ENCODE measurements at regions not wholly inside any gene's neighbourhood (a gene's known extent, or its start where the extent isn't known, plus 50 kb on each side); places are given as distances from the start of the nearest gene placed in this dataset.

DNA sequence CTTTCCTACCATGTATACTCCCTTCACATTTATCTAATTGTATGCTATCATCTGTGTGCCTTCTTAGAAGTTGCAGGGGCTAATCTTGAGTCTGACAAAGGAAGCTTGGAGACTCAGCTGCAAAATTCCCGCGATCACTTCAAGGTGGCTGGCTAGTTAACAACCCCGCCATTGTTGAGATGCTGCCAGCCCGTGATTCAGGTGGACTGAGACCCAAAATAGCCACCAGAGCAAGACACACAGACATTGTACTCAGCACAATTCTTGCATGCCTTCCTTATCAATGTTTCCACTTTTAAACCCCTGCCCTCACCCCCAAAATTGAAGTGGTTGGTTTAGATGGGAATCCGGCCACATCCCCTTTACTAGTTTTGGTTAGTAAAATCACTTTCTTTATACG lies 225.8 kb upstream of the ZNF717 start:
- DNase-seq = no peak

DNA sequence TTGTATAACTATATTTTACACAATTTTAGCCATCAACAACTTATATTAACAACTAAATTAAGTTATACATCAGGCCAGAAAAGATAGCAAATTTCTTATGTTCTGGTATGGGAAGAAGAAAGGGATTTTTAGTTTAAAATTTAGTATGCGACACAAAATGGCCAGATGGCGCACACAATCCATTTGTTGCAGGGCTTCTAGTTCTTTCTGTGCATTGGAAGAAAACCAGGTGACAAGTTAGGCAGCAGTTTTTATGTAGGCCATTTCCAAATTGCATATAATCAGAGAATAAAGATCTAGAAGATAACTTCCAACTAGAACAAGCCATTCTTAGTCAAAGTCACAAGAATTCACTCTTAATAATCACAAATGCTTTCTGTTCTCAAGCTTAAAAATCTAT lies 230.1 kb upstream of the ZNF717 start:
- DNase-seq = no peak

DNA sequence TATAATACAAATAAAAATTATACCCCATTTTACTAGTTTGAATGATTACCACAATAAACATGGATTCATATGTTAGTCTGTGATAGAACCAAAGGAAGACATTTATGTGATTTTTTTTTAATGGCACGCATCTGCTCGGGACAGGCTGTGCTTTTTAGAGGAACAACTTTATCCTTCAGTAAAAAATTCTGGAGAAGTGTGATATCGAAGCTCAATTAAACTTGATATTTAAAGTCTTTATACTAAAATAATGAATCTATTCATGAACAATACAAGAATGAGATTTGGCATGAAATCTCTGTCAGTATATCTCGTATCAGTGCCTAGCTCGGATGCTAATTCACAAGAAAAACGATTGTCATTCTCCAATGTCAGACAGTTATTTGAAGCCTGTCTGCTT lies 230.8 kb upstream of the ZNF717 start:
- no peak for DNase-seq

DNA sequence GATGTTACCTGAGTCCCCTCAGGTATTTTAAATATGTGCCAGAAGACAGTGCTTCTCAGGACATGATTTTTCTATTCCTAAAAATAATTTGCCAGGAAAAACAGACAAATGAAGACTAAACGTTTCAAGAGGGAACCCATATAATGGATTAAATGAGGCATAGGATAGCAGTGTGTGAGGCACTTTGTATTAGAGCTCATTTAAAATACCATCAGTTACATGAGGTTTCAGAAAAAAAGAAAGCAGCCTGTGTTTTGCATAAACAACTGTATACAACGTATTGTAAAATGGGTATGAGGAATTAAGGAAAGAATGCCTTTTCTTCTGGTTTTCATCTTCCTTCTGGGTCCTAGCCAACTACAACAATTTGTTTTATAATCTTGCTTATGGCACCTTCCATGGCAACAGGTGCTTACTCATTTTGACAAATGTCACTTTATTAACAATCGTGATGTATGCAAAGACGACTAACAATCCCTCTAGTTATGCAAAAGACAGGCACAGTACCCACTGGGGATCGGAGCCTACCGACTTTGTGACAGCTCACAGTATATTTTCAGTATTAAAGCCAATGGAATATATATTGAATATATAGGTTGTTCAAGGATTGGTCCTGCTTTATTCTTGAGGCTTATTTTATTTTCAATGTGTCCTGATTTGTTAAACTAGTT lies 231.6 kb upstream of the ZNF717 start:
- no peak for DNase-seq

DNA sequence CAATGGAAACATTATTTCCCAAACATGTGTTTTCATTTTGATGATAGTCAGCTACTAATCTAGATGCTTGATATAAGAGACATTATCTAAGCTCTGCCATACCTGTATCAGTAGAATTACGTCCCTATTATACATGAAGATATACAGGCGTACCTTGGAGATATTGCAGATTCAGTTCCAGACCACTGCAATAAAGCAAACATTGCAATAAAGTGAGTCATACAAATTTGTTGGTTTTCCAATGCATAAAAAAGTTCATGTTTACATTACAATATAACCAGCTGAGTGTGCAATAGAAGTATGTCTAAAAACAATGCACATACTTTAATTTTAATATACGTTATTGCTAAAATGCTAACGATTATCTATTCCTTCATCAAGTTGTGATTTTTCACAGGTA lies 236.0 kb upstream of the ZNF717 start:
- no peak for DNase-seq

DNA sequence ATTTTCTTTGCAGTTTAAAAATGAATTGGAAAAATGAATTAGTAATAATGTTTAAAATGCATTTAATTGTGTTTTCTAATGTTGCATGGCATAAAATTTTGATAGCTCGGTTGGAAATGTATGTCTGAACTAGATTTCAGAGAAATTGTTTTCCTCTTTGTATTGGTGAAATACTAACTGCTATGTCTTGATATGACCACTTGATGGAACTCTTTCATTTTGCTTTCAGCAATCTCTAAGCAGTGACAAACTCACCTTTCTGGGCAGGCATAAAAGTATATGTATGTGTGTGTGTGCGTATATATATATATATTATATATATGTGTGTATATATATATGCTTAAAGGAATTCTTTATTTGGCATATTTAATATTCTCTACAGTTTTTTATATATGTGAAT lies 239.3 kb upstream of the ZNF717 start:
- DNase-seq = no peak

DNA sequence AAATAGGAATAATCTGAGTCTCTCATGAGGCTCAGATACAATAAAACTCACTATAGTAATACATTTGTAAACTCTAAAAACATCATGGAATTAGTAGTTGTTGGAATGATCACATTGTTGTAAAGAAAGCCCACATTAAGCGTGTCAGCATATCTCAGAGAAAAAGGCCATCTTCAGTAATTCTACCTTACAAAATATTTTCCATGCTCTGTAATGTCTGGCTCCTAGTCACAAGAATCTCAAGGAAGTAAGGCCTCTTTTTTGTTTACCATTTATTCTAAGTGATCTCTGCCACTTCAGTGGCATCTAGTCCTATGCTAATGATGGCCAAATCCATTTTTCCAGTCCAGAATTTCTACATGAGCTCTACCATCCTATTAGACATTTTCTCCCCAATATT lies 240.2 kb upstream of the ZNF717 start:
- no peak for DNase-seq

DNA sequence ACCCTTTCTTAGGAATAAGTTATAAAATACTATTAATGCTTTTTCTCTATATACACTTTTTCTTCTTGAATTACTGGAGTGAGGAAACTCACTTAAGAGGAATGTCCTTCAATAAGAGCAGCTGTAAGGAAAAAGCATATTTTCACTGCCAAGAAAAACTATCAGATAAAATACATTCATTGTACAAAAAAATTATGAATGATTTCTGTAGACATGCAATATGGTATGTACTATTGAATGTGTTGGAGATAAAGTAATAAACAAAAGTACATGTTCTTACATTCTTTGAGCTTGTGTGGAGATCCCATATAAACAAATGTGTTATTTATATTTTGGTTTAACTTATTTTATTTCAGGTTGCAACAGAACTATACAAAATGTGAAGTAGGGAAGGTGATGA lies 241.0 kb upstream of the ZNF717 start:
- DNase-seq = no peak

DNA sequence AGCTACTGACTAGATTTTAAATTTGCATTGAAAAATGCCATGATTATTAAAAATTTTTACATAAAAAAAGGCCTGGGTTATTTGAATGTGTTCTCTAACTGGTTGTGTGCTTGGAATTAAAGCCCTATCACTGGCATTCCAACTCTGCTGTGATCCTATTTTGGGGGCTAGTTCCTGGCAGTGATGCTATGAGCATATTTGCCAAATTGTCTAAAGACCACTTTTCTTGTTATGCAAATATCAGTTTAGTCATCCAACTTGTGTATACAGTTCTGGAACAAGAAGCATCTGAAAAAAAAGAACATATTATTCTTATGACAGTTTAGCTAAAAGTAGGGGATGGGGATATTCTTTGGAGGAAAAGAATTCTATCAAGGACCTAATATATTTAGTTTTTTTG lies 243.4 kb upstream of the ZNF717 start:
- DNase-seq = no peak

DNA sequence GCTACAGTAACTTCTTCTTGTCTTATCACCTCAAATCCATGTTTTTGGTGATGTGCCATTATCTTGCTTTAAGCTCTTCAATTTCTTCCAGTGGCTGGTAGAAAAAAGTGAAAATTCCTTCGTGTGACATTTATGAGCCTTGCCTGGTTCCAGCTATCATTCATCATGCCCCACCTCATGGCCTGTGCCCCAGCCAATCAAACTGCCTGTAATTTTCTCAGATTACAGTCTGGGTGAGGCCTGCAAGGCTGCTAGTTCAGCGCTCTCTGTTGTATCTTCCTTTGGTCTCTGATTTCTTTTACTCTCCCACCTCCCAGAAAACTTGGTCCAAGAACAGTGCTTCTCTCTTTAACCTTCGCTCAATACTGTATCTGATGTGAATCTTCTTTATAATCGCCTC lies 249.3 kb upstream of the ZNF717 start:
- DNase-seq = no peak

DNA sequence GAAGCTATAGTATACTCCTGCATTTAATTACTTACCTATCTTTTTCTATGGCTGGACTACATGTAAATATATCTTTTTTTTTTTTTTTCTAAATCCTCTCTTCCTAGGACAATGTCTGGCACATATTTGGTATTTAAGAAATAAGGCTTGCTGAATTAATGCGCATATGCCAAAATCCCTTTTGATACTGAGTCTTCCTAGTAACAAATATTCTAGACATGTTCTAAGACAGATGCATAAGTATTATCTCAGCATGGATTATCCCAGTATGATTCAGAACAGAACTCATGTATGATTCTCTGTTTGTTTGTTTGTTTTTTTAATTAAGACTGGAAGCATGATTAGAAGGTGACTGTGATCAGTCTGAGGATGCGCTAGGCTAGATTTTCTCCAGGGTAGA lies 249.8 kb upstream of the ZNF717 start:
- DNase-seq = no peak

DNA sequence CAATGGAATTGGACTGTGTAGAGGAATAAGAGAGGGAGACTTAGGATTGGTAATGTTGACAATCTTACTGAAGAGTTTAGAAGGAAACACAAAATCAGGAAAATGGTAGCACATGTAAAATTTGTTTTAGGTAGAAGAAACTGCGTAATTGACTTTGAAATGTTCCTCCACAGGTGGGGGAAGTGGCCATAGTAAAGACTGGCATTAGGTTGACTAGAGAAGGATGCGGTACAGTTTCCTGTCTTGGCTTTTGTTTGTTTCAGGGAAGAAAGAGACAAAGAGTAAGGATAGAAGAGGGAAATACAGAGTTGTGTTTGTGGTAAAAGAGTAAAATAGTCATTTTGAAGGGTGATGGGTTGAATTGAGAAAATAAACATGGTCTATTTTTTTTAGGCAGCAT lies 253.6 kb upstream of the ZNF717 start:
- no peak for DNase-seq

DNA sequence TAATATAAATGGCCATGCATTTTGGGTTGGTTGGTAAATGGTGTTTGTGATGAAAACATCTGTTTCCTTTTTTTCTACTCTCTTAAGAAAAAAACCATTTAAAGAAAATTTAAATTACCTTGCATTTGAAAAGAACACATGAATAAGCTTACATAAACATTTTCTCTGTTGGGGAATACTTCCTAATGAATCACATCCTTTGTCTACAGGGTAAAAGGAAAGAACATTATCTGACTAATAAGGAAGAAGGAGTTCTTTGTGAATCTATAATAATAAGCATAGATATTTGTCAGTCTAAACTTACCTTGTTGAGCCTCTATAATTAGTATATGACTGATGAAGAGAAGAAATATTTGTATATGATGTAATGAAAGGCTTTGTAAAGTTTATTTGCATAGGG lies 254.1 kb upstream of the ZNF717 start:
- DNase-seq = no peak

DNA sequence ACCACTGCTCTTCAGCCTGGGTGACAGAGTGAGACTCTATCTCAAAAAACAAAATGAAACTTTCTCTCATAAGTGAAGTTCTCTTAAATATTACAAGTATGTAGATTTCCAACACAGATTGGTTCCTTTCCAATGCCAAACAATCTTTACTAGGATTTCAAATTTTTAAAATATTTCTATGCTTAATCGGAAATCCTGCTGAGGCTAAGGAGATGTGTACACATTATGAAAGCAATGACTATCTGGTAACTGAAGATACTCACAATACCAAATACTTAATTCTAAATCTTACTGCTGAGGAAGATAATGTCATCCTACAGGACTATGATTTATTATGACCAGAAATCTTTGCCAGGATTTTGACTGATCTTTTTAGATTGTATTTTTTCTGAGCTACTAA lies 255.6 kb upstream of the ZNF717 start:
- DNase-seq = no peak

DNA sequence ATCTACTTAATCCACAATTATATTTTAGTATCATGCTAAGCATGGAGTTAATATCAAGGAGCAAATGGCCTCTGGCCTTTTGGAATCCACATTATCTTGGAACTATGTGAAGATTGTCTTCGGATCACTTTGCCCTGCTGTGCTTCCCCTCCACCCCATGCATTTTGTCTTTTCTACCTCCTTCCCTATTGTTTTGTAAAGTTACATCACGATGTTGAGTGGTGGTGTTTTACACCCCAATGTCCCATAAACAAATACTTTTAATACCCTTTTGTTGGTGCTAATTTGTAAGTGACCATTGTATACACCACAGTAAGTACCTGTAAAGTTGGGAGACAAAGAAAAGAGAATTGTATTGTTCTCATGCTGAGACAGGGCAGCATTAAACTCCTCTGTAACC lies 258.4 kb upstream of the ZNF717 start:
- no peak for DNase-seq

DNA sequence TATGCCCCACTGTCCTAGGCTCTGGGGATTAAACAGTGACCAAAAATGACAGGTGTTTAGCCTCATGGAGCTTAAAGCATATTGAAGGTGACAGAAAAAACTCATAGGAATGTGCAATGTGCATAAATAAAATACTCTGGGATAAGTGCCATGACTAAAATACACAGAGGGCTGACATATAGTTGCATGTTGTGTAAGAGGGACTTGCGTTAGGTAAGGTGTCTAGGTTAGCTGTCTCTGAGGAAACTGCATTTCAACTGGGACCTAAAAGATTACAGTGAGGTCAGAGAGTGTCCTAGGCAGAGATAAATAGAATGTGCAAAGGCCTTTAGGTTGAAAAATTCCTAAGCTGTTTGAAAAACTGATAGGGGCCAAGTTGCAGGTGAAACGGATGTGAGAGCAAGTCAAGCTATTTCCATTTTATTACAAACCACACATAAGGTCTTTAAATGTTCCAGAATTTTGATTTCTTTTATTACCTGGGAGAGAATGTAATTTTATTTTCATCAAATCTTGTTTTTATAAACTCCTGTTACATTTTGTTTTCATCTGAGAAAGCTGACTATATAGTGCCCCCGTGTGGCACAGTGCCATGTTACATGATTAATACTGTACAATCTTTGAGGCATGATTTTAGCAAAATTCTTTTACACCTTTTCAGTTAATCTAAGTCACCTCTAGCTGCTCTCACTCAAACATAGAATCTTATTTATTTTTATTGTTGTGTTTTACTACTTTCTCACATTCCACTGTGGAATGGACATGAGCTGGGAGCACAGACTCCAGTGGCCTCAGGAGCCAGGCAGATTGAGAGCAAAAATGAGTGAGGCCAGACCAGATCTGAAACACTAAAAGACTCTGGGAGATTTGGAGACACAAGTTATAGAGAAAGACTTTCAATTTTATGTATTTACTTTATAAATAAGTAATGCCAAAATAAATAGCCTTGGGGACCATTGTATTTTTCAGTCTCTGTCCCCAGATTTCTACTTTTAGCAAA lies 259.6 kb upstream of the ZNF717 start:
- DNase-seq = peak; percentile 36

DNA sequence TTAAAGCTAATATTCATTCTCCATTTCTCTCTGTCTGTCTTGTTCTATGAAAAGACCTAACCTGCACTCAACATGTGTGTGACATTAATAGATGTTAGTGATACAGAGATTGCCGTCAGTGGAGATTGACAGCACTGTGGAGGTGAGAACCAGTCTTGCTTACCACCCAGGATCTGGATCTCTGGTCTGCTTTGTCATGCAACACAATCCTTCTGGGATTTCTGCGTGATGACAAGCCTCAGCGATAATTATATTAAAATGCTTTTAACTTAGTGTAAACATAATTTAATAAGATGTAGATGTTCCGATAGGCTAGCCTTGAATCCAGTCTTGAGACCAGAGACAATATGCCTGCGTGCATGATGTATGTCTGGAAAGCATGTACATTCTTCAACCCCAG lies 262.0 kb upstream of the ZNF717 start:
- no peak for DNase-seq

DNA sequence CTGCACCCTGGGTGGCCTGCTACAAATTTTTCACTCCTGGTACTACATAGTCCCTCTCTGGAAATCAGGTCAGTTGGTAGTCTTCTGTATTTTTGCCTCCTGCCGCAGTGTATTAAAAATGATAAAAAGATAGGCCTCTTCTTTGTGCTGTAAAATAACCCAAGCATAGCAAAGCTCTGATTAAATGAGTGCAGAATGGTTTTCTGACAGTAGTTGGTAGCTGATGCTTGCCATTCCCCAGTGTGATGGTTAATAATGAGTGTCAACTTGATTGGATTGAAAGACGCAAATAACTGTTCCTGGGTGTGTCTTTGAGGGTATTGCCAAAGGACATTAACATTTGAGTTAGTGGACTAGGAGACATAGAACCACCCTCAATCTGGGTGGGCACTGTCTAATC lies 264.4 kb upstream of the ZNF717 start:
- DNase-seq = no peak

DNA sequence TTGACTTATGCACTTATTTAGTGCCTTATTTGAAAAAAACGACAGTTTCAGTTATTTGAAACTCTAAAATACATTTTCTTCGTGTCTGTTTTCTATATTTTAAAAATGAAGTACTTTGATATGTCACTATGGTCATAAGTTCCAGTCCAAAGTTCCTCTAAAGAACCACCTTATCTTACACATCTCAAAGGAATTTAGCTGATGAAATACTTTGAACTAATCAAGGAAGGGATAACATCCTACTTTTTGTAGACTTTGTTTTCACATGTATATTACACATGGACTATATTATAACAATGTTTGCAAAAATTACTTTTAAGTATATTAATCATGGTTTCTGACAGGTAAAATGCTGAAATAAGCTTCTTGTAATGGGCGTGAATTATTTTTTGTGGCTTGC lies 265.8 kb upstream of the ZNF717 start:
- no peak for DNase-seq

DNA sequence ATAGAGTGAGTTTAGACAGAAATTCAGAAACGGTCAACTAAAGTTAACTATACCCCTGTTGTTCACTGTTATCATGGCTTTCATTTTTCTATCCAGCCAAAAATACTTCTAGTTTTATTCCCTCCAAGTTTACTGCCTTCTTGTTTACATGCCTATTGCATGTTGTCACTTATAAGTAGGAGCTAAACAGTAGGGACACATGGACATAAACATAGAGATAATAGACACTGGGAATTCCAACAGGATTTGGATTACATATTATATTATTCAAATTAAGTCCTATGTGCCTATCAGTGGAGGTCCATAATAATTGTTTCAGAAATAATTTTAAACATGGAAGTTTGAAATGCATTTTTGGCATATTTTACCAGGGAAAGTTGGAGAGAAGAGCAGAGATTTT lies 269.1 kb upstream of the ZNF717 start:
- no peak for DNase-seq

DNA sequence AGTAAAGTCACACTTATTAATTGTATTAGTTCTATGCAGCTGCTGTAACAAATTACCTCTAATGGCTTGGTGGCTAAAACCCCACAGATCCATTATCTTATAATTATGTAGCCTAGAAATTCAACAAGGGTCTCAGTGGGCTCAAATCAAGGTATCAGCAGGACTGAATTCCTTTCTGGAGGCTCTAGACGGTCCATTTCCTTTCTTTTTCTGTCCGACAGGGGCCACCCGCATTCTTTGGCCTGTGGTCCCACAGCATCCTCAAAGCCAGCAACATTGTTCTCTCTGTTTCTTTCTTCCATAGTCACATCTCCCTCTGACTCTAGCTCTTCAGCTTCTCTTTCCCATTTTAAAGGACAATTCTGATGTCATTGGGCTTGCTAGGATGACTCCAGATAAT lies 276.3 kb upstream of the ZNF717 start:
- no peak for DNase-seq

DNA sequence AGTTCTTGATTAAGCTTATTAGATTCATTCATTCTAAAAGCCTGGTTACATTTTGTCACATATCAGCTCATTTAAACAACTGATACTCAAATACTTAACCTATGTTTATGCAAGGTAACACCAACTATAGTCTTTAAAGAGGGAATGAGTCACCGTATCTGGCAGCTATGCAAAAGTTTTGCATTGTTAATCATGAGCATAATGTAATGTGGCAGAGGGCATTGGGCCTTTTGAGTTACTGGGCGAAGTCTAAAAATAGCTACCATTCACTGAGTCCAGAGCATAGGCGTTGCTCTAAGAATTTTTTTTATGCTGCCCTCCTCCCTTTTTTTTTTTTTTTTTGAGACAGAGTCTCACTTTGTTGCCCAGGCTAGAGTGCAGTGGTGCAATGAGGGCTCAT lies 277.7 kb upstream of the ZNF717 start:
- DNase-seq = no peak

DNA sequence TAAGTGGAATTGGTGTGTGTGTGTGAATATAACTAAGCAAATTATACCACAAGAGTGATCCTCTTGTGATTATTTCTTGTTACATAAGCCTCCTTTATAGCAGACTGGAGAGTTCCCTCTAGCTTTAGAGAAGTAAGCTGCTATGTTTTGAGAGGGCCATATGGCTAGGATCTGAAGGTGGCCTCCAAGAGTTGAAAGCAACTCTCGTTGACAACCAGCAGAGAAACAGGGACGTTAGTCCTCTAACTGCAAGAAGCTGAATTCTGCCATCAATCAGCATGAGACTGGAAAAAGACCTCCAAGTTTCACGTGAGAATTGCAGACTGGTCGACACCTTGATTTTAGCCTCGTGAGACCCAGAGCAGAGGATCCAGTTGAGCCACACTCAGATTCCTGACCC lies 278.5 kb upstream of the ZNF717 start:
- no peak for DNase-seq

DNA sequence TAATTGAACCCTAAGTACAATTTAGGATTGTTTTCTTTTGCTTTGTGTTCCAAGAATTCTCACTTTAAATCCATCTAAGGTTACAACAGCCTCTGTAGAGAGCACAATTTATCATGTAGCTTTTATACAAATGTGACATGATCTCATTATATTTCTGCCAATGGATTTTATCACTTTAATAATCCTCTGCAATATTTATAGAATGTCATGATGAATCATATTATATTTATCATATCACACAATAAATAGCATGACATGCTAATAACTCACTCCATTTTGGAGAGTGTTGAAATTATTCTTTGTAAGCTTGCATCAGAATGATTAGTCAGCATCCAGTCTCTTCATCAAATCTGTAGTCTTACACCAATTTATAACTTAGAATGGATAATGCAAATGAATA lies 280.6 kb upstream of the ZNF717 start:
- DNase-seq = no peak

DNA sequence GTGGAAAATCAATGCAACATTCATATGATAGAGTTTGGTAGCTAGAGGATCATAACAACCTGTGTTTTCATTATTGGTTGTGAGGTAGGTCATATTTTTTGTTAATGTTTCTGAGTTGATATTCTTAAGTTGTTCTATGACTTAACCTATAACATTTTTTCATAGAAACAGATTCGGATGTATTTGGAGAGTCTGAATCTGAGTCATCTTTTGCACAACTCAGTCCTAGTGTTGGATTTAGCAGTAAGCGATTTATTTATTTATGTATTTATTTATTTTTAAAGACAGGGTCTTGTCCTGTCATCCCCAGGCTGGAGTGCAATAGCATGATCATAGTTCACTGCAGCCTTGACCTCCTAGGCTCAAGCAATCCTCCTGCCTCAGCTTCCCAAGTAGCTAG lies 292.8 kb upstream of the ZNF717 start:
- no peak for DNase-seq

All from suppressor macrophage treated with lipopolysaccharide for 4 hours (primary cell).